ENCODE measurements at regions not wholly inside any gene's neighbourhood (a gene's known extent, or its start where the extent isn't known, plus 50 kb on each side); places are given as distances from the start of the nearest gene placed in this dataset.

DNA sequence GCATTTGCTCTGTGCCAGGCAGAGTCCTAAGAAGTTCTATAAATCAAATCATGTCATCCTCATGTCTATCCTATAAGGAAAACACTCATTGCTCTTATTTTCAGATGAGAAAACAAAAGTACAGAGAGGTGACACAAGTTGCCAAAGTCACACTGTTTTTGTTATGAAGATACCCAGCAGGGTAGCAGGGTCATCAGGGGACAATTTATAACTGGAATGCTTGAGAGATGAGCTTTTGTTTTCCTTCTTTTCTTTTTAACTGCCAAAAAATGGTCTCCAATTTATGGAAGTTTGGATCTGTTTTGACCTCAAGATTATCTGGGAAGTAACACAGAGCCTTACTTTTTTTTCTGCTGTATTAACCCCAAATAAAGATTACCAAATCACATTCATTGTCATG, 354.1 kb downstream of the SUCLA2 start:
- H3K4me3 ChIP-seq (ENCODE audit: low read length), result no peak overlapping the region
- DNase-seq (ENCODE audit: low read depth, low spot score), result no peak

- no peak overlapping the region for H3K4me3 ChIP-seq (ENCODE audit: low read length)
- no peak for DNase-seq (ENCODE audit: low read depth, low spot score)
Observed at GRCh38 chr13:47646298-47646697, 354.8 kb downstream of the SUCLA2 start.

DNA sequence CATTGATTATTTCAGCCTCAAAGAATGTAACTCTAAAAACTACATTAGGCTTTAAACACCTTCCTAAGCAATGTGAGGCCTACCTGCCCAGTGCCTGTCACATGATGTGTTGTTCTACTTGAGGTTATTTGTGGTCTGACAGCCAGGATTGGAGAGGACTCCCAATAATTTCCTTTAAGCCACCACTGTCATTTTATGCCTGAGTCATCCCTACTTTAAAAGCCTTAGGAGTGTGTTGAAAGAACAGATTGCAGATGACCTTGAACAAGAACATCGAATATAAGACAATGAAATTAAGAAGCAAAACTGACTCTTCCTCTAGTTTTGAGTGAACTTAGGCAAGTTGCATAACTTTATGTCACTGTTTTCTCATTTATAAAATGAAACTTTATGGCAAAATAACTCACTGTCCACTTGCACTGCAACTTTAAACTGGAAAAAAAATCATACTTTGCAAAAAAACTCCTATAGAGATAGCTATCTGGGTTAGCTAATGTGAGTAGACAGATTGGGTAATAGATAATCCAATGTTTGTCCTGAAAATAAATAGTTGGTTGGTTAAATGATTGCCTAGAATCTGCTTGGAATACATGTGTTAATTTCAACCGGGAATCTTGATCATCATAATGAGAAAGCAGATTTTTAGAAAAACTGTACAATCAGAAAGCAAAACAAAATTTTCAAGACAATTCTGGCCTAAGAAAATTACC, 361.2 kb downstream of the SUCLA2 start:
- no peak for DNase-seq (ENCODE audit: low read depth, low spot score)

DNA sequence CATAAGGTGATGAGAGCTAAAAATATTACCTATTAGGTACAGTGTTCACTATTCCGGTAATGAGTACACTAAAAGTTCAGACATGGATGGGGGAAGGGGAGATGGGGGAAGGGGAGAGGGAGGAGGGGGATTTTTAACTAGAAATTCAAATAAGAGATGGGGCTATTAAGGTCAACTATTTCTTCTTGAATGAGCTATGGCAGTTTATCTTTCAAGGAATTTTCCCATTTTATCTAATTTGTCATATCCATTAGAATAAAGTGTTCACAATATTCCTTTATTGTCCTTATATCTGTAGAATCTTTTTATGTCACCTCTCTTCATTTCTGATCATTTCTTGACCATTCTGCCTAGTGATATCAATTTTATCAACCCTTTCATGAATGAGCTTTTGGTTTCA, 362.4 kb downstream of the SUCLA2 start:
- no peak overlapping the region for H3K4me3 ChIP-seq (ENCODE audit: low read length)
- no peak for DNase-seq (ENCODE audit: low read depth, low spot score)

More for the DNA sequence above, 361.2 kb downstream of the SUCLA2 start:
- no peak overlapping the region for H3K4me3 ChIP-seq (ENCODE audit: low read length)

GRCh38 chr13:47632311-47632710, 368.8 kb downstream of the SUCLA2 start:
- DNase-seq (ENCODE audit: low read depth, low spot score), result no peak

DNA sequence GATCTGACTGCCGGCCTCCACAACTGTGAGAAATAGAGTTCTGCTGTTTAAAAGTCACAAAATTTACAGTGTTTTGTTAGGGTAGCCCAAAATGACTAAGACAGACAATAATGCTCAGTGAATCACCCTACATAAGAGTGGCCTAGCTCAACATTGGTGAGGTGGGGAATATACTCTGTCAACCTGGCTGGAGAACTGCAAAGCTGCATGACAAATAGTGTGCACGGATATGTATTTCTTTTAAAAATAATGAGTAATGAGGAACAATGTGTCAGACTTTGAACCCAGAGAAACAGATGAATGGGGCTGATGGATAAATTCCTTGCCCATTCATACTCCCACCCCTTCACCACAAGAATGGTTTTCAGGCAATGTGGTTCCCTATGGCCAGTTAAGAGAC, 372.4 kb downstream of the SUCLA2 start:
- DNase-seq (ENCODE audit: low read depth, low spot score), result no peak
- no peak overlapping the region for H3K4me3 ChIP-seq (ENCODE audit: low read length)

More at GRCh38 chr13:47632311-47632710, 368.8 kb downstream of the SUCLA2 start:
- H3K4me3 ChIP-seq (ENCODE audit: low read length), result no peak overlapping the region

DNA sequence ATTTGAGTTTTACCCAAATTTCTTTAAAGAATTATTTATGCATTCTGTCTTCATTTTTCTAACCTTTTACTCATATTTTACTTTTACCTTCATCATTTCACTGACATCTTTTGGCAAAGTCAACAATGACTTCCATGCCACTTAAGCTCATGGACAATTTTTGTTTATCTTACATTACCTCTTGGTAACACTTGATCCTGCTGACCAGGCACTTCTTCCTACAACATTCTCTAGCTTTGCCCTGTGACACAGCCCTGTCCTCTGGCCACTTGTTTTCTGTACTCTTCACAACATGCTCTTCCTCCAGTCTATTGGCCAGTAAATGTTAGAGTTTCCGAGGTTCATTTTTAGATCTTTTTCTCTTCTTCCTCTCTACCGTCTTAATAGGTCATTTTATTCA, 377.2 kb downstream of the SUCLA2 start:
- H3K4me3 ChIP-seq (ENCODE audit: low read length), result no peak overlapping the region
- DNase-seq (ENCODE audit: low read depth, low spot score), result no peak

- H3K4me3 ChIP-seq (ENCODE audit: low read length), result no peak overlapping the region
- no peak for DNase-seq (ENCODE audit: low read depth, low spot score)
Observed at GRCh38 chr13:47621931-47622330, 379.1 kb downstream of the SUCLA2 start.

DNA sequence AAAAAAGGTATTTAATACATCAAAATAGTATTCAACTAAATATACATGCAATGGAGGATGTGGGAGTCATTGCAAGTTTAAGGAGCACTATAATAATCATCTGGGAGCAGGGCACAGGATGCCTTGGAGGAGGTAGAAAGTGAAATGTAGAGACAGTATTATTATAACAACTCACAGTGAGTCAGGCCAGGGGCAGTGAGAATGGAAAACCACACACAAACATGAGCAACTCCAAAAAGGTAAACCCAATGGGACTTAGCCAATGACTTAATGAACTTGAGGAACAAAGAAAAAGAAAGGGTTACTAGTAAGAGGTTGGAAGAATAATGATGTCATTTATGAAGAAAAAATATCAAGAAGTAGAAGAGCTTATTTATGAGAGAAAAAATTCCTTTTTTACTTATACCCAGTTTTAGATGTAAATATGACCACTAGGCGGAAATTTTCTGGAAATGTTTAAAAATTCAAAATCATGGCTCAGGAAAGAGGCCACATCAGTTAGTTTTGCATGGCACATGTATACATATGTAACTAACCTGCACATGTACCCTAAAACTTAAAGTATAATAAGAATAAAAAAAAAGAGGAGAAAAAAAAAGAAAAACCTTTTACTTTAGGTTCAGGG, 389.3 kb downstream of the SUCLA2 start:
- no peak for DNase-seq (ENCODE audit: low read depth, low spot score)
- no peak overlapping the region for H3K4me3 ChIP-seq (ENCODE audit: low read length)

GRCh38 chr13:47610687-47611086, 390.4 kb downstream of the SUCLA2 start:
- DNase-seq (ENCODE audit: low read depth, low spot score), result no peak

DNA sequence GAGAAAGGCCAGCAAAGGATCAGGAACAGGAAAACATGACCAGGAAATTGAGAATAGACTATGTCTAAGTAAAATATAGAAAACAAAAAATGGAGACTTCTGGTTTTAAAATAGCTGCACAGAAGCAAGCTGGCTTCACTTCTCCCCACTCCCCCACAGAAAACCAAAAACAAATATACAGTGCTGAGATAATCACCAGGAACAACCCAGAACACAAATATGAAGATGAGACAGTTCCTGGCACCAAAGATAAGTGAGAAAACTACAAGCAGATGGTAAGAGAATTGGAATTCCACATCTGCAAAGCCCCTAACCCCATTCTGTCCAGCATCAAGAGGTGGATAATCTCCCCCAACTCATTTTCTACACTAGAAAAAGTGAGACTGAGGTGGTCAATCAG, 397.7 kb downstream of the SUCLA2 start:
- H3K4me3 ChIP-seq (ENCODE audit: low read length), result no peak overlapping the region
- no peak for DNase-seq (ENCODE audit: low read depth, low spot score)

More at GRCh38 chr13:47610687-47611086, 390.4 kb downstream of the SUCLA2 start:
- H3K4me3 ChIP-seq (ENCODE audit: low read length), result no peak overlapping the region

DNA sequence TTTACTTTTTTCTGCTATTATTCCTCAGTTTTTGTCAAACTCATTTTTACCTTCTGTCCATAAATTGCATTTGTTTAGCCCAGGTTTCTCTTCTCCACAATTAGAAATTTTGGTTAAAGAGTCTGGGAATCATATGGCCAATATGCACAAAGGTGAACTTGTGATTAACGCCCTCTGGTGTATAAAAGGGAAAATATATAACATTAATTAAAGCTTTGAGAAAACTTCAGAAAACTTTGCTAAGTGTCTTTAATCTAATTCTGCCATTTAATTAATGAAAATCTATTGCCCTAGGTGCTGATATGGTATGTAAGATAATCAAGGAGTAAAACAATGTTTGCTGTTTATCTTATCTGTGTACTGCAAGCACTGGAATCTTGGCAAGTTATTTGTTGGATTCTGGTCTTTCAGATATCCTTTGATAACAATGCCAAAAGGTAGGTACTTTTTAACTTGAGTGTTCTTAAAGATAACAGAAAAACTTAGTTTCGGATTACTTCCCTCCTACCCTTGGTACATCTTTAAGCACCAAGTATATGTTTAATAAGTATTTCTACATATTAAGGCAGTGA, 402.6 kb downstream of the SUCLA2 start:
- no peak for DNase-seq (ENCODE audit: low read depth, low spot score)
- no peak overlapping the region for H3K4me3 ChIP-seq (ENCODE audit: low read length)

DNA sequence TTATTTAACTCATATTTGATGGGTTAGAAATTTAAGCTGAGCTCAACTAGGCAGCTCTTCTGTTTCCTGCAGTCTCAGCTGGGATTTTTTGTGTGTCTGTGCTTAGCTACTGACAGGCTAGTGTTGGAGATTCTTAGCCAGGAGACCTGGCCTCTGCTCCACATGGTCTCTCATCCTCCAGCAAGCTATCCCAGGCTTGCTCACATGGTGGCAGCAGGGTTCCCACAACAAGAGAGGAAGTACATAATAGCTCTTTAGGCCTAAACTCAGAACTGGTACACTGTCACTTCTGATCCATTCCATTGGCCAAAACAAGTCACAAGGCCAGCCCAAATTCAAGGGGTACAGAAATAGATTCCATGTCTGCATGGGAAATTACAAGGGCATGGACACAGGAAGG, 406.2 kb downstream of the SUCLA2 start:
- peak; percentile 22 for DNase-seq (ENCODE audit: low read depth, low spot score)
- no peak overlapping the region for H3K4me3 ChIP-seq (ENCODE audit: low read length)

DNA sequence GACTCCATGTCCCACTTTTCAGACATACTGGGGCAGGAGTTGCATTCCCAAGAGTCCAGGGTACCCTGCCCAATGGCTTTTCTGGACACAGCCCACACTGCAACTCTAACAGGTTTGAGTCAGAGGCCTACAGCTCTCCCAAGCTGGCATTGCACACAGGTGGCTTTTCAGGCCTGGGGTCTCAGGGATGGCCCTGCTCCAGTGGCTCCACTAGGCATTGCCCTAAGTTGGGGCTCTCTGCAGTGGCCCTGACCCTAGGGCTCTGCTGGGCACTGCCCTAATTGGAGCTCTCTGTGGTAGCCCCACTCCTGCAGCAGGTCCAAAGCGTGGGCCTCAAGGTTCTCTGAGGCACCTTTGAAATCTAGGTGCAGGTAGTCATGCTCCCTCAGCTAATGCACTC, 408.8 kb downstream of the SUCLA2 start:
- no peak for DNase-seq (ENCODE audit: low read depth, low spot score)
- H3K4me3 ChIP-seq (ENCODE audit: low read length), result no peak overlapping the region

GRCh38 chr13:47588676-47589075, 412.4 kb downstream of the SUCLA2 start:
- no peak overlapping the region for H3K4me3 ChIP-seq (ENCODE audit: low read length)
- DNase-seq (ENCODE audit: low read depth, low spot score), result no peak

- DNase-seq (ENCODE audit: low read depth, low spot score), result no peak
- no peak overlapping the region for H3K4me3 ChIP-seq (ENCODE audit: low read length)
Observed at GRCh38 chr13:47572375-47572774, 428.7 kb downstream of the SUCLA2 start.

GRCh38 chr13:47564041-47564440, 437.0 kb downstream of the SUCLA2 start:
- H3K4me3 ChIP-seq (ENCODE audit: low read length), result no peak overlapping the region

GRCh38 chr13:47556703-47557102, 444.4 kb downstream of the SUCLA2 start:
- DNase-seq (ENCODE audit: low read depth, low spot score), result no peak
- H3K4me3 ChIP-seq (ENCODE audit: low read length), result no peak overlapping the region

More at GRCh38 chr13:47564041-47564440, 437.0 kb downstream of the SUCLA2 start:
- no peak for DNase-seq (ENCODE audit: low read depth, low spot score)

DNA sequence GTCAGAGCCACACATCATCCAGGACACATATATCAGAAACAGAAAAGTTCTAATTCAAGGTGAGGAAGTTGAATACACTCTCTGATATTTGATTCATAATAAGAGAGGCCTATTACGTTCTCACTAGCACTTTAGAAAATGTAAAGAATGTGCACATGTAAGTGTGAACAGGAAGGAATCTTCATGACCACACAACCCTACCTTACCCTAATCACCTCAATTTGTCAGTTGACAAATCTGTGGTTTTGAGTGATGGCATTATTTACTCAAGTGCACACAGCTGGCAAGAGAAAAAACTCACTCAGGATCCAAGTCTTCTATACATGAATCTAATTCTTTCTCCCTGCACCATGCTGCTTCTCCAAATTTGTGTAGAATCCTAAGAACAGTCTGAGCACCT, 445.8 kb downstream of the SUCLA2 start:
- no peak overlapping the region for H3K4me3 ChIP-seq (ENCODE audit: low read length)
- DNase-seq (ENCODE audit: low read depth, low spot score), result peak; percentile 78

DNA sequence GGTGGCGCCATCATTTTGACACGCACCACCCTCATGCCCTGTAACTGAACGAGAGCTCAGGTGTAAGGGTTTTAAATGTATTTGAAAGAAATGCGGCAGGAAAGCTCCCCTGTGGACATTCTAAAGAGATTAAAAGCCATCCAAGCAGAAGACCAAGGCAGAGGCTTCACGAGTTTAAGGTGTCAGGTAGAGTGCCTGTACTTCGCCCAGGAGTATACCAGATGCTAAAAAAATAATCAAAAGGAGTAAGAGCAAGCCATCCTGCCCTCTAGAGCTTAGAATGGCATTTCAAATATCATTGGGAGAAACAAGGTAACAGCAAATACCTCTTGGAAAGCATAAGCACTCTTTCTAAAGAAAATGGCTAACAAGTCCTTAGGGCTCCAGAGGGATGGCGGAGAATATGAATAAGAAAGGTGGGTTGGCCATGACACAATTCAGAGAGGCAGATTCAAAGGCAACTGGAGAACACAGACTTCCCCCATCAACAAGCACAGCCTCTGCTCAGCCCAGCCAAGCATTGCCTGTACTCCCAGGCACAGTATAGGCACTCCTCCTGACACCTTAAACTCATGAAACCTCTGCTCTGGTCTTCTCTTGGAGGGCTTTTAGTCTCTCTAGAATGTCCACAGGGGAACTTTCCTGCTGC, 447.6 kb downstream of the SUCLA2 start:
- DNase-seq (ENCODE audit: low read depth, low spot score), result no peak

More for the DNA sequence above, 447.6 kb downstream of the SUCLA2 start:
- H3K4me3 ChIP-seq (ENCODE audit: low read length), result no peak overlapping the region
